Osteoblast (primary cell): ENCODE measurements at regions not wholly inside any gene's neighbourhood (a gene's known extent, or its start where the extent isn't known, plus 50 kb on each side); places are given as distances from the start of the nearest gene placed in this dataset.

Experiments used
- DNase-seq: peaks from one replicate; pipeline ENCODE4 v3.0.0; 2011; ENCODE audit warnings: low spot score, mixed read lengths; ENCODE audit not compliant: insufficient read length; ENCODE audit errors: missing footprints
- H2AFZ ChIP-seq: 2 replicates; pipeline ENCODE4 v1.6.0; 2011; ENCODE audit warnings: mild to moderate bottlenecking, low read length
- H3K27ac ChIP-seq: 2 replicates; pipeline ENCODE4 v1.5.1; 2011; ENCODE audit warnings: mild to moderate bottlenecking, low read depth, low read length, moderate library complexity
- H3K27me3 ChIP-seq: 2 replicates; pipeline ENCODE4 v1.6.0; 2012; ENCODE audit warnings: mild to moderate bottlenecking, control low read depth, inconsistent platforms, low read length, moderate library complexity; ENCODE audit not compliant: insufficient read depth
- H3K36me3 ChIP-seq: 2 replicates; pipeline ENCODE4 v1.5.1; 2011; ENCODE audit warnings: mild to moderate bottlenecking, low read length, control low read depth, moderate library complexity; ENCODE audit not compliant: insufficient read depth
- H3K4me1 ChIP-seq: 2 replicates; pipeline ENCODE4 v1.5.1; 2011; ENCODE audit warnings: mild to moderate bottlenecking, low read length, control low read depth, moderate library complexity; ENCODE audit not compliant: insufficient read depth
- H3K4me2 ChIP-seq: 2 replicates; pipeline ENCODE4 v1.6.0; 2011; ENCODE audit warnings: mild to moderate bottlenecking, low read length; ENCODE audit not compliant: insufficient read depth
- H3K4me3 ChIP-seq: fragments of 200-600 bp; sonication (generic); 3 replicates; pipeline ENCODE4 v1.5.1; 2012; ENCODE audit warnings: mild to moderate bottlenecking, low read length, inconsistent platforms; ENCODE audit not compliant: insufficient read depth
- H3K79me2 ChIP-seq: 2 replicates; pipeline ENCODE4 v1.6.0; 2012; ENCODE audit warnings: mild to moderate bottlenecking, low read length, control low read depth, inconsistent platforms; ENCODE audit not compliant: insufficient read depth
- H3K9me3 ChIP-seq: 2 replicates; pipeline ENCODE4 v1.5.1; 2011; ENCODE audit warnings: low read depth, low read length, control low read depth
- H4K20me1 ChIP-seq: 2 replicates; pipeline ENCODE4 v1.6.0; 2012; ENCODE audit warnings: mild to moderate bottlenecking, low read length, control low read depth; ENCODE audit not compliant: insufficient read depth
- TF ChIP-seq, protein P1 (sequence below): IDR thresholded peaks from 2 replicates; pipeline ENCODE4 v1.5.1; 2011; ENCODE audit warnings: mild to moderate bottlenecking, low read depth, low read length, moderate library complexity; ENCODE audit errors: extremely low read depth

DNA sequence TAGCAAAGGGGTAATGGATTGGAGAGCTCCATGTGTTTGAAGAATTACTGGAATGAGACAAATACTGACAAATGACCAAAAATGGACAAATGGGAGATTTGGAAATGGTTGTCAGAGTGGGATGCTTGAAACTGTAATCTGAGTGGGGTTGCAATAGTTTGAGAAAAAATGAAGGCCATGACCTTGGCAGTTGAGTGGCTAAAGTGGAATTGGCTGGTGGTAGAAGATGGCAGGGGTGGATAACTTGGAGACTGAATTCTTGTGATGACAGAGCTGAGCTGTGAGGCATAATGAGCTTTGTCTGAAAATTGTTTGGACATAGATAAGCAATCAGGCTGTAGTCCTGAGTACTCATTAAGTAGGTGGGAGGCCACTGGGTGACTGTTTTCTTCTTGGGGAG, 222.5 kb upstream of the PRICKLE1 start:
- no peak overlapping the region for H3K4me2 ChIP-seq
- H4K20me1 ChIP-seq, result no peaks in the 10 kb centered on the region
- H3K4me3 ChIP-seq, result no peak overlapping the region
- H2AFZ ChIP-seq, result peak overlapping the region; percentile 33
- H3K9me3 ChIP-seq, result no peaks in the 10 kb centered on the region
- no peak overlapping the region for H3K27ac ChIP-seq
- TF ChIP-seq, protein P1, sequence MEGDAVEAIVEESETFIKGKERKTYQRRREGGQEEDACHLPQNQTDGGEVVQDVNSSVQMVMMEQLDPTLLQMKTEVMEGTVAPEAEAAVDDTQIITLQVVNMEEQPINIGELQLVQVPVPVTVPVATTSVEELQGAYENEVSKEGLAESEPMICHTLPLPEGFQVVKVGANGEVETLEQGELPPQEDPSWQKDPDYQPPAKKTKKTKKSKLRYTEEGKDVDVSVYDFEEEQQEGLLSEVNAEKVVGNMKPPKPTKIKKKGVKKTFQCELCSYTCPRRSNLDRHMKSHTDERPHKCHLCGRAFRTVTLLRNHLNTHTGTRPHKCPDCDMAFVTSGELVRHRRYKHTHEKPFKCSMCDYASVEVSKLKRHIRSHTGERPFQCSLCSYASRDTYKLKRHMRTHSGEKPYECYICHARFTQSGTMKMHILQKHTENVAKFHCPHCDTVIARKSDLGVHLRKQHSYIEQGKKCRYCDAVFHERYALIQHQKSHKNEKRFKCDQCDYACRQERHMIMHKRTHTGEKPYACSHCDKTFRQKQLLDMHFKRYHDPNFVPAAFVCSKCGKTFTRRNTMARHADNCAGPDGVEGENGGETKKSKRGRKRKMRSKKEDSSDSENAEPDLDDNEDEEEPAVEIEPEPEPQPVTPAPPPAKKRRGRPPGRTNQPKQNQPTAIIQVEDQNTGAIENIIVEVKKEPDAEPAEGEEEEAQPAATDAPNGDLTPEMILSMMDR, result no peak
- DNase-seq, result no peak
- no peaks in the 10 kb centered on the region for H3K79me2 ChIP-seq
- peaks cover 18% of the 10 kb centered on the region for H3K4me1 ChIP-seq
- no peaks in the 10 kb centered on the region for H3K36me3 ChIP-seq
- no peaks in the 10 kb centered on the region for H3K27me3 ChIP-seq

DNA sequence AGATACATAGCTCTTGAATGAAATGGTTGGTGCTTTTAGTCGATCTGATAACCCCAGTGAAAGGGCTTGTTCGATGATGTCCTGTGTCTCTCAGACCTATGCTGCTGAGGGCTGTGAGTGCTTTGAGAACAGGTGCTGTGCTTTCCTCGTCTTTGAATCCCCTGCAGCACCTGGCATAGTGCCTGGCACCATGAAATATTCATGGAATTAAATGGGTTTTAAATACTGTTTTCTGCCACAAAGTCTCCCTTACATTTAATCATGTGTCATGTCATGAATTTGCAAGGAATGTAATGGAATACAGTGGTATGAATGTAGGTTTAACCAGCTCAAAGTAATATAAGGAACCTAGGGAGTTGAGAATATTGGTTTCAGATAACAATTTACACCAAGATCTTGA, 220.5 kb upstream of the PRICKLE1 start:
- no peaks in the 10 kb centered on the region for H4K20me1 ChIP-seq
- H3K79me2 ChIP-seq, result no peaks in the 10 kb centered on the region
- no peak for DNase-seq
- TF ChIP-seq, protein P1, result no peak
- H3K4me3 ChIP-seq, result no peak overlapping the region
- peaks cover 18% of the 10 kb centered on the region for H3K4me1 ChIP-seq
- no peaks in the 10 kb centered on the region for H3K36me3 ChIP-seq
- H3K9me3 ChIP-seq, result no peaks in the 10 kb centered on the region
- no peak overlapping the region for H2AFZ ChIP-seq
- no peak overlapping the region for H3K4me2 ChIP-seq
- H3K27me3 ChIP-seq, result no peaks in the 10 kb centered on the region
- H3K27ac ChIP-seq, result no peak overlapping the region

DNA sequence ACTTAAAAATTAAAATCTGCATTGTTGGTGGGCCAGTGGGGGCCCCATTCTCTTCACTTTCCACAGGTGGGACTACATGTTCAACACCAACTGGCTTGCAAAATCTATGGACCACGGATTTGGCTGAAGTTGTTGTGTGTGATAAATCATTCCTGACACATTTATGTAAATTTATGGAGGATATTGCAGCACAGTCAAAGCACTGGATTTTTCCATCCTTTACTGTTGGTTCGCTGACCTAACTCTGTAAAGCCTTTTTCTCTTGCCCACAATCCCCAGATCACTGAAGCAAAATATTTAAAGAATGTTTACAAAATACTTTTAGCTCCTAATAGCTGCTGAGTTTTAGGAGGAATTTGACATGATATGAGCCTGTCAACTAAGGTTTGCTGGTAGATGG, 219.7 kb upstream of the PRICKLE1 start:
- Histone ChIP-seq H3K36me3 (no peaks in the 10 kb centered on the region), H3K27me3 (no peaks in the 10 kb centered on the region), H3K4me3 (no peak overlapping the region), H3K27ac (no peak overlapping the region), H3K4me1 (peaks cover 18% of the 10 kb centered on the region), H2AFZ (no peak overlapping the region), H3K9me3 (no peaks in the 10 kb centered on the region), H4K20me1 (no peaks in the 10 kb centered on the region), H3K79me2 (no peaks in the 10 kb centered on the region), H3K4me2 (no peak overlapping the region)
- TF ChIP-seq, protein P1, result no peak
- DNase-seq, result no peak

DNA sequence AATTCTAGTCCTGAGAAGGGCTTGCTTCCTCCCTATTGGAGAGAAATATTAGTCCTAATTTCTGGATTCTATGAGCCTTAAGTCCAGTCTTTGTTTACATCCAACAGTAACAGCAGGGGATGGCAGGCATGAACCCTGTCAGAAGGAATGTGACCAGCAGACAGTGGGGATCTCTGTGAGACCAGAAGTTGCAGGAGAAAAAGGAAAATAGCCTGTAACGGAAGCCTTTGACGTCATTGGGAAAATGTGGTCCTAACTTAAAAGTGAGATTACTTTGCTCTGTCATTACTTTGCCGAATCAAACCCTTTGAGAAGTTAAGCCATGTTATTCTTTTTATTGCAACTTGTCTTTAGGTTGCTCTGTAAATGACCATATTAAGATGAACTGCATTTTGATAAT, 218.2 kb upstream of the PRICKLE1 start:
- TF ChIP-seq, protein P1, result no peak
- no peak overlapping the region for H3K27ac ChIP-seq
- H3K4me2 ChIP-seq, result no peak overlapping the region
- H3K4me1 ChIP-seq, result peaks cover 22% of the 10 kb centered on the region
- no peaks in the 10 kb centered on the region for H4K20me1 ChIP-seq
- no peaks in the 10 kb centered on the region for H3K36me3 ChIP-seq
- no peak overlapping the region for H2AFZ ChIP-seq
- no peaks in the 10 kb centered on the region for H3K79me2 ChIP-seq
- no peak for DNase-seq
- H3K4me3 ChIP-seq, result no peak overlapping the region
- no peaks in the 10 kb centered on the region for H3K27me3 ChIP-seq
- H3K9me3 ChIP-seq, result no peaks in the 10 kb centered on the region
